GM19351 (cell line): ENCODE measurements at regions not wholly inside any gene's neighbourhood (a gene's known extent, or its start where the extent isn't known, plus 50 kb on each side); places are given as distances from the start of the nearest gene placed in this dataset.
A peak's percentile ranks its signal among the peaks of the same experiment; 100 is the strongest.

Experiments used
- ATAC-seq: cut with Tn5 transposase; IDR thresholded peaks from one replicate; pipeline ENCODE4 v1.9.1; 2021; ENCODE audit warnings: mild to moderate bottlenecking, moderate library complexity; ENCODE audit not compliant: unreplicated experiment

DNA sequence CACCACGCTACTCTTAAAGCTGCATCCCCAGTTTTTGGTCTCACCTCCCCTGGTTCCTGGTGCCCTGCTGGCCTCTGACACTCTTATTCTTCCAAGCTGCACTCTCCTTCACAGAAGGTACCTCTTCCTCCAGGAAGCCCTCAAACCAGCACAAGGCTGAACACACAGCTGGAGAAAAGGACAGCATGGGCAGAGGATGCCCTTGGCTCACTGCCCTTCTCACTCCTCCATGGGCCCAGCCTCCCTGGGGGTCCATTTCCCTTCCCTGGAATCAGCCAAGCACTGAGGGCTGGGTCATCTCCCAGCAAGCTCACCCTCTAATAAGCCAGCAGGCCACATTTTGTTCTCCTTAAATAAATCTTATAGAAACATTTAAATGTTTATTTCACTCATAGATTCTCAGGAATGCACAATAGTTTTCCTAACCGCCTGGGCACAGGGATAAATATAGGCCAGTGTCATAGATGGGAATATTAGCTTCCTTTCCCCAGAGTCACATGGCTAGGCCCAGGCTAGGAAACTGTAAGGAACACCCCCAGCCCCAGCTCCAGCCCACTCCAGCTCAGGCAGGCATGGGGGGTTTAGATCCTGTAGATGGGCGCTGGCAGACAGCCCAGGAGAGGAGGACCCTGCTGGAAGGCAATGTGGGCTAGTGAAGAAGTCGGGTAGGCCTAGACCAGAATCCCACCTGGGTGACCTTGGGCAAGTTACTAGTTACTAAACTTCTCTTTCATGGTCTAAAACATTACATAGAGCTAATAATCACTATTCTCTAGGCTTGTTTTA lies 51.5 kb downstream of the IRAG1 start:
- ATAC-seq: no peak

GRCh38 chr11:10641177-10641911 lies 52.2 kb downstream of the IRAG1 start:
- peak; percentile 89 for ATAC-seq

DNA sequence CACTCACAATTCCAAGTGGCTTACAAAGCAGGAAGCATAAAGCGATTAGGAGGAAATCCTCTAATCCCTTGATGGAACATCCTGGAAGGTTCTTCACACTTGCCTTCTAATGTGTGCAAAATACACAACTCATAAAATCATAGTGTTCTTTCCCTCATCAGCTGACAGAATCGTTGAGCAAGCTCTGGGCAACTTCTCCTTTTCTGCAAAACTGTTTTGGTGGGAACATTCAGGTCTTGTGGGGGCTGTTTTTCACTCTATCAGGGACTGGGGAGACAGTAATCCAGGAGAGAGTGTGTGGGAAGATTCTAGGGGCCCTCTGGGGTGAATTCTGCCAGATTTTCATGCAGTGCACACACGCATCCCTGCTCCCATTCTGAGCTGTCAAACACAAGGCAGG lies 53.2 kb downstream of the IRAG1 start:
- no peak for ATAC-seq

- no peak for ATAC-seq
Measured at GRCh38 chr11:10639350-10639749, 54.2 kb downstream of the IRAG1 start.

DNA sequence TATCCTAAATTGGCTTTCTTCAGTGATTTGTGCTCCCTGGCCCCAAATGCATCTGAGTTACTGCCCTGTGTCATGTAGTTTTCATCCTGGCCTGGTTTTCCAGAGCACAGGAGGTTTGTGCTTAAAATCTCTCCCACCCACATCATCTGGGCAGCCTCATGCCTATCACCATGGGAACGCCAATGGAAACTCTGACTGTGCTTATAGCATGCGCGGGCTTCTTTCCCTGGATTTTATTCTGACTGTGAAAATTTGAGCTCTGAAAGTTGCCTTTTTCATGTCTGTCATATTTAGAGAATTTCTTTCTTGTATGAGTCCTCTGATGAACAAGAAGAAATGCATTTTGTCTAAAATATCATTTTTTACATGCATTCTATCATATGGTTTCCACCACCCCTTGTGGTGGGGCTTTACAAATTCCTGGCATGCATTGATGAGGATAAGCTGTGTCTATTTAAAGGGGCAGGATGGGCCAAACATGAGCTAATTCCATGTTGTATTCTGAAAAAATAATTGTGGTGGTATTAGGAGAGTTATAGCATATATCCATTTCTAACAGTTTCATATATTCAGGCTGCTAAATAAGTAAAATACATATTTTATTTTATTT lies 55.1 kb downstream of the IRAG1 start:
- ATAC-seq: no peak

- no peak for ATAC-seq
Measured at GRCh38 chr11:10637731-10638151, 55.8 kb downstream of the IRAG1 start.

GRCh38 chr11:10634407-10634806 lies 59.1 kb downstream of the IRAG1 start:
- no peak for ATAC-seq

DNA sequence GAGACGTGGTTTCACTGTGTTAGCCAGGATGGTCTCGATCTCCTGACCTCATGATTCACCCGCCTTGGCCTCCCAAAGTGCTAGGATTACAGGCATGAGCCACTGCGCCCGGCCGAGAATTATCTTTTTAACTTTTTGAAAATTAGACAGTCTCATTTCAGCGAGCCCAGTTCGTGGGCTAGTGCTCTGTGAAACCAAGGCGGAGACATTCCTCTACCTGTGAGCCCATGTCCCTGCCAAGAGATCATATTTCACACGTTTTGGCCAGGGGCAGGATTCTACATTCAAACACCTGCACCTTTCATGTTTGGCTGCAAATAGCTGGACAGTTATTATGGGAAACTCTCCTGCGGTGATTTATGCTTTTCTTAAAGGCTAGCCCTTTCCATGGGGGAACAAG lies 60.3 kb downstream of the IRAG1 start:
- ATAC-seq: no peak

DNA sequence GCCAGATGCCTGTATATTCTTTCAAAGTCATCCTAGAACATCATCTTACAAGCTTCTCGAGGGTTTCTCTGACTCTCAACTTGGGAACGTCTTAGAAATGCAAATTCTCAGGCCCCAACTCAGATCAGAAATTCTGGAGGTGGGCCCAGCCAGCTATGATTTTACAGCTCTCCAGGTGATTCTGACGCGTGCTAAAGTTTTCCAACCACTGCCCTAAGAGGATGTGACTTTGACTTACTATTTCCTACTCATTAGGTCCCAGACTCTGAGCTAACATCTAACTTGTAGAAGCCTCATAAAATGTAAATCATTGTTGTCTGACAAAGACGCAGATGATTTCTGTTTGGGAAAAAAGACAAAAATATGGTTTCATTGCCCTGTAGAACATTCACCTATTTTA lies 61.1 kb downstream of the IRAG1 start:
- no peak for ATAC-seq

DNA sequence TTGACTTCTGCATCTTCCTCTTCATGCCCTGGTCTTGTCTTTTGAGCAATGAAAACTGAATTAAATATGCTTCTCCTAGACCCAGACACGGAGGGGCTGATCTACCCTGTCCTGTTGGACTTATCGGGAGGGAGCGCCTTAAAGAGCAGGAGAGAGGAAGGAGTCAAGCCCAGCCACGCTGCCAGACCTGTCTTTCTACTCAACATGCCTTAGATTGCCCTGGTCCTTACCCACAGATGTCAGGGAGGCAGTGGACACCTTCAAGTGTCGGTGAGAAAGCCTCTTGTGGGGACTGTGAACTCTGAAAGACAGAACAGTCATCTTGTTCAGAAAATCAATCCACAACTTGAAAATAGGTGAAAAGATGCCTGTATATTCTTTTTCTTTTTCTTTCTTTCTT lies 61.8 kb downstream of the IRAG1 start:
- ATAC-seq: no peak

DNA sequence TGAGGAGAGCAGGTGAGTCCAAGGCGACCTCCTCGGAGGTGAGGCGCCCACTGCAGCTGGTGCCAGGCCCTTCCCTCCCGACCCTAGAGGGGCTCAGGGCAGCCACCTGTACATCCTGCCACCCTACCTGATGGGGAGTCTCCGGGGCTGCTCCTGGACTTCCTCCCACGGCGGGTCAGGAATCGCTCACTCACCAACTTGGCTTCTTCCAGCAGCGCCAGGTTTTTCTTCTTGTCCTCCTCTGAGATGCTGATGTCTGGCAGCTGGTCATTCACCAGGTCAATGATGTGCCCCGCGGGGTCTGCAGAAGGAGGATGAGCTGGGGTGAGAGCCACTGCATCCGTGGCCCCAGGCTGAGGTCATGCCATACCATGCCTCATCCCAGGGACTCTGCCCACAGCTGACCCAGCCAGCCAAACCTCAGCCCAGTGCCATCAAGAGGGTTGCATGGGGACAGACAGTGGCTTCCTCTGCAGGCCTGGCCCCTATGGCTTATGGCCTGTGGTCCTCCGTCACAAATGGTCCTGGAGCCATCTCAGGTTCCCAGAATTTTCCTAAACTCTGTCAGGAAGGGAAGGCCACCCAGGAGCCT lies 61.0 kb upstream of the LYVE1 start:
- ATAC-seq: no peak

DNA sequence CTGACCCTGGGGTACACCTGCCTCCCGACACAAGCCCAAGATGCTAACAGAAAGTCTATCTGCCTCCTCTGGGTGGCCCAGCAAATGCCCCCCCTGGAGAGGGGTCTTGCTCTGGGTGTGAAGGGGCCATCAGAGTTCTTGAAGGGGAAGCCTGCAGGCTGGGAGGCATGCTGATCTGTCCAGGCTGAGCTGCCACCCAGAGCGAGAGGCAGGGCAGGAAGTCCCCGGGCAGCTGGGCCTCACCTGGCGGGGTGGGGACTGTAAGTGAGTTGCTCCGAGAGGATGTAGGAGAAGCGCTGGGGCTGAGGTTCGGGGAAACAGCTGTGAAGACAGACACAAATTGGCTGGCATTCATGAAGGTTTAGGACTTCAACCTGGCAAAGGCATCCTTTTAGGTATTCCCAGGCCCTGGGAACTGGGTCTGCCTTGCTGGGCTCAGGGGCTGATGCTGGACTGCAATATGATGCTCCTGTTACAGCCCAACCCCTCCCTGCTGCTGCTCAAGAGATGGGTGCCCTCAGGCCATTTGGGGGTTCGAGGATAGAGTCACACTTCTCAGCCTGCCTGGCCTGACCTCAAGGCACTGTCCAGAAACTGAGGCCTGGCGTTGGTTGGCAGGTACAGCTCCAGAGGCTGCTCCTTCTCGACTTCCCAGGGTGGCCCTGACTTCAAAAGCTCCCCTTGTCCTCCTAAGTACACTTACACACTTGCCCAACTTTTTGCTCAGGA lies 60.2 kb upstream of the LYVE1 start:
- ATAC-seq: no peak

DNA sequence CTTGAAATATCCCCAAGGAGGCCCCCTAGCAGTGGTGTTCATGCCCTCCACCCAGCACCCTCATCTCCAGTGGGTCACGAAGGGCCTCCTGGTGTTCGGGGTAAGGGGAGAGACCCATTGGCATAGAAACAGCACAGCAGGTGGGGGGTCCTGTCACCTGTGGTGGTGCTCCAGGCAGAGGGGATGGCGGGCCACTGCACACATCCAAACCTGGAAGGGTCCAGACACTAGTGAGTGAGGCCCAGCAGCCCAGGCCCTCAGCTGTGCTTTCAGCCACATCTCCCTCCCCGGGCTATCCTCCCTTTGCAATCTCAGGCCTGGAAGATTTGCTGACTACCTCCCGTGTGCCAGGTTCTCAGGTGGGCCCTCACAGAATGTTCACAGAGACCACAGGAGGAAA lies 59.4 kb upstream of the LYVE1 start:
- no peak for ATAC-seq

- ATAC-seq: no peak
Measured at GRCh38 chr11:10627291-10627690, 58.8 kb upstream of the LYVE1 start.

GRCh38 chr11:10625982-10626311 lies 57.5 kb upstream of the LYVE1 start:
- ATAC-seq: no peak

DNA sequence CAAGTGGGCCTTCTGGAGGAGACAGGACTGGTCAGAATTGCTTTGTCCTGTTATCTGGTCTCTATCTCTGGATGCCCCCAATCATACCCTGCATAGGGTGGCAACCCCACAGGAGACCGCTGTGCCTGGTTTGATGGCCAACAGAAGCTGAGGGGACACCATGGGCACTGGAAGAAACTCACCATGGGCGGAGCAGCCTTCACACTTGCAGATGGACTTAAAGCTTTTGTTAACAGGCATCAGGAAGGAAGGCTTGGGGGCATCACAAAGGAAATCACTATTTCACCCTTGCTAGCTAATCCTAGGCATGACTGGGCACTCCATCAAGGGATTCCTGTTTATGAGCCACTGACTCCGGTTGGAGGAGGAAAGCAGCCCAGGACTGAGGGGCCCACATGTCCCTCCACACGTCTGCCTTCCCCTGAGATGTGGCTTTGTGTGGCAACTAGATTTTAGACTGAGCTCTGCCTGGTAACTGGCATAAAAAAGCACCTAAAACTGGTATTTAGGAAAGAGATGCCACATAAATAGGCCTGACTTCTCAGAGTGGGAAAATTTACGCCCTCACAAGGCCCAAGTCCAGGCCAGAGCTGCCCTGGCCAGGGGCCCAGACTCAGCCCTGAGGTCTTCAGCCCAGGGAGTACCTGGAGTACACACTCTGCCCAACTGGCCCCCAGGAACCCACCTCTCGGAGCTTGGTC lies 57.0 kb upstream of the LYVE1 start:
- no peak for ATAC-seq

DNA sequence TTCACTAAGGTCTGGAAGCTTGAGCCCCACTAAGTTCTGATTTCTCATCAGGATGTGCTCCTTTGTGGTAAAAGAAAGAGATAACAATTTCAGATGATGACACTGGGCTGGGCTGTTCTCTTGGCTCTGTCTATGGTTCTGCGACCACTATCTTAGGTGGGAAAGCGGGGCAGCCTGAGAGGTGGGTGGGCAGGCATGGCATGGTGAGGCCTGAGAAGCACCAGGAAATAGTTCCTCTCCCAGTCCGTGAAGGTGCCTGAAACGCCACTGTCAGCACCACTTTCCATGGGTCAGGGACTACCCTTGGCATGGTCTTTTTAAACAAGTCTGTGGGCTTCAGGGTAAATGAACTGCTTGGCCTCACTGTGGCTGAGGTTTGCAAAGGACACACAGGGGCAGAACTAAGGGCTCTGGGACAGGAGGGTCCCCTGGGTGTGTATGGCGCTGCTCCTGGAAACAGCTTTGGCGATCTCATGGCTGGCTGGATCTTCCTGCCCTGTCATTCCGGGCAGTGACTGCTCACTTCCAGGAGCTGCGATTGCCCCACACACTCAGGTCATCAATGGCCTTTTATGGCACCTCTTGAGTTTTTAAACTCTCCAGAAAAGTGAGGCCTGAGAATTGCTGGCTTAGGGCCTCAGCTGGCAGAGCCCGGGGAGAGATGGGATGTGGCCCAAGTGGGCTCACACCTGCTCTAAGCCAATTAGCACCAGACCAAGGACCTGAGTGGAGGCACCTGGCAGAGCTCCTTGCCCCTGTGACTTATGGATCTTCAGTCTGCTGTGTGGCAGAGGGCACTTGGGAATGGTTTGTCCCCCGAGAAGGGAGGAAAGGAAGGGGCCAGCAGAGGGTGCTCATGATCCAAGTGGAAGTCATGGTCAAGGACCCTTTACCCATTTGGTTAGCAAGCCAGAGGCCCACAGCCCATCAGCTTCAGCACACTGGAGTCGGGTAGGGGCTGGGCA lies 55.6 kb upstream of the LYVE1 start:
- ATAC-seq: no peak

GRCh38 chr11:10622957-10623791 lies 54.7 kb upstream of the LYVE1 start:
- no peak for ATAC-seq
